Spleen (tissue), 11 donors: ENCODE measurements at regions not wholly inside any gene's neighbourhood (a gene's known extent, or its start where the extent isn't known, plus 50 kb on each side); places are given as distances from the start of the nearest gene placed in this dataset.

ENCODE experiments used
- DNase-seq: peaks from one replicate; pipeline ENCODE4 v3.0.0-alpha.2; 2020
- H3K27ac ChIP-seq, 8 donors: fragments of 200-600 bp; sonication (generic) in 7 of 8; 1 replicate in 4 of 8; 2 replicates in 4 of 8; pipeline versions ENCODE4 v1.5.0 to v1.8.0; 2016 to 2021; ENCODE audit warnings: inconsistent platforms in 4 of 8, mild to moderate bottlenecking in 4 of 8, moderate library complexity in 1 of 8
- H3K27me3 ChIP-seq, 7 donors: fragments of 200-600 bp; sonication (generic) in 6 of 7; replicated peaks in 1 of 7; 1 replicate in 4 of 7; 2 replicates in 3 of 7; pipeline versions ENCODE4 v1.5.0 to v1.8.0; 2016 to 2021; ENCODE audit warnings: inconsistent platforms in 3 of 7, mild to moderate bottlenecking in 1 of 7
- H3K36me3 ChIP-seq, 6 donors: fragments of 200-600 bp; sonication (generic) in 5 of 6; 1 replicate in 4 of 6; 2 replicates in 2 of 6; pipeline versions ENCODE4 v1.5.0 to v1.8.0; 2016 to 2021; ENCODE audit warnings: inconsistent platforms in 2 of 6
- H3K4me1 ChIP-seq, 6 donors: fragments of 200-600 bp; sonication (generic) in 5 of 6; 1 replicate in 3 of 6; 2 replicates in 3 of 6; pipeline versions ENCODE4 v1.5.0 to v1.8.0; 2016 to 2021; ENCODE audit warnings: inconsistent platforms in 3 of 6
- H3K4me3 ChIP-seq, 8 donors: fragments of 200-600 bp; sonication (generic) in 7 of 8; 1 replicate in 4 of 8; 2 replicates in 4 of 8; pipeline versions ENCODE4 v1.5.0 to v1.8.0; 2016 to 2021; ENCODE audit warnings: inconsistent platforms in 4 of 8, mild to moderate bottlenecking in 4 of 8, moderate library complexity in 2 of 8
- H3K9me3 ChIP-seq, 8 donors: fragments of 200-600 bp; sonication (generic) in 7 of 8; 1 replicate in 4 of 8; 2 replicates in 4 of 8; pipeline versions ENCODE4 v1.5.0 to v1.8.0; 2016 to 2021; ENCODE audit warnings: inconsistent platforms in 4 of 8
- CTCF ChIP-seq, 11 experiments: fragments of 200-600 bp in 7 of 11; fragments of 450-650 bp in 4 of 11; sonication (generic) in 4 of 11; IDR thresholded peaks in 8 of 11; conservative IDR thresholded peaks in 3 of 11; 1 replicate in 7 of 11; 2 replicates in 4 of 11; pipeline versions ENCODE4 v1.4.0 to v1.8.0; 2016 to 2021; ENCODE audit warnings: antibody characterized with exemption in 11 of 11, inconsistent platforms in 4 of 11, mild to moderate bottlenecking in 1 of 11
- POLR2A ChIP-seq, 3 donors: fragments of 450-650 bp; IDR thresholded peaks; one replicate each; pipeline ENCODE4 v1.5.1; 2017; ENCODE audit warnings: antibody characterized with exemption in 3 of 3, mild to moderate bottlenecking in 1 of 3
- POLR2AphosphoS5 ChIP-seq, 3 donors: sonication (generic); formaldehyde crosslinking; IDR thresholded peaks; one replicate each; pipeline ENCODE4 v1.5.1; 2017; ENCODE audit warnings: antibody characterized with exemption in 3 of 3
- WGBS, 5 donors: extraction: QIAGEN DNeasy Blood & Tissue Kit in 3 of 5; methylation state at CpG; one replicate each; pipeline versions ENCODE4 v1.1.5 to v1.1.7; 2013 to 2018; 5-methylcytosine and 5-hydroxymethylcytosine counted together
- intact Hi-C: fragments of 100-400 bp; cut with DNase I; formaldehyde crosslinking; loops from one replicate; pipeline ENCODE4 v1.15.0; 2023; ENCODE audit warnings: low total_unique reads
- donor health status: healthy with polysubstance abuse.
- donor health status: DM: no; HTN: no; CAD: no; lungs with moderate emphysema.
- donor health status: DM: no; HTN: no; CAD: no.
- donor health status: Bipolar disorder and iron deficiency.
- donor health status: healthy.
- donor health status: DM: no; HTN: no; CAD: no.
- donor health status: DM: yes; HTN: yes; CAD: no.

GRCh38 chr10:57628592-57629284, 639.0 kb downstream of the IPMK start:
- DNase-seq, result no peak
- Histone ChIP-seq H3K4me3 (no peak overlapping the region), H3K4me1 (no peaks in the 10 kb centered on the region), H3K9me3 (no peaks in the 10 kb centered on the region), H3K27ac (no peak overlapping the region), H3K27me3 (no peaks in the 10 kb centered on the region), H3K36me3 (no peaks in the 10 kb centered on the region)
- intact Hi-C loops, result no loop called here
- WGBS, 5 donors, result 28 to 39% (median 30%) methylated on average over 3 of the region's 3 CpGs
- no peak for TF ChIP-seq POLR2AphosphoS5 (IDR thresholded peaks at IDR 0.05)
- TF ChIP-seq CTCF (IDR thresholded peaks at IDR 0.05 in 8 of 11, conservative IDR thresholded peaks at IDR 0.05 in 3 of 11), result no peak
- no peak for TF ChIP-seq POLR2A (IDR thresholded peaks at IDR 0.05)

GRCh38 chr10:57627642-57628178, 640.0 kb downstream of the IPMK start:
- no peak for TF ChIP-seq POLR2A (IDR thresholded peaks at IDR 0.05)
- TF ChIP-seq CTCF (IDR thresholded peaks at IDR 0.05 in 8 of 11, conservative IDR thresholded peaks at IDR 0.05 in 3 of 11), result no peak
- no peak for TF ChIP-seq POLR2AphosphoS5 (IDR thresholded peaks at IDR 0.05)
- intact Hi-C loops, result no loop called here
- 49 to 58% (median 54%) methylated on average over 2 of the region's 2 CpGs for WGBS, 5 donors
- Histone ChIP-seq H3K9me3 (no peaks in the 10 kb centered on the region), H3K27me3 (no peaks in the 10 kb centered on the region), H3K4me1 (no peaks in the 10 kb centered on the region), H3K36me3 (no peaks in the 10 kb centered on the region), H3K4me3 (no peak overlapping the region), H3K27ac (no peak overlapping the region)
- no peak for DNase-seq

GRCh38 chr10:57624856-57625592, 642.7 kb downstream of the IPMK start:
- Histone ChIP-seq H3K4me3 (no peak overlapping the region), H3K4me1 (no peaks in the 10 kb centered on the region), H3K27ac (no peak overlapping the region), H3K9me3 (no peaks in the 10 kb centered on the region), H3K36me3 (no peaks in the 10 kb centered on the region), H3K27me3 (no peaks in the 10 kb centered on the region)
- DNase-seq, result no peak
- 66 to 71% (median 69%) methylated on average over 5 of the region's 5 CpGs for WGBS, 5 donors
- intact Hi-C loops, result no loop called here
- TF ChIP-seq POLR2AphosphoS5 (IDR thresholded peaks at IDR 0.05) (no peak), POLR2A (IDR thresholded peaks at IDR 0.05) (no peak), CTCF (IDR thresholded peaks at IDR 0.05 in 8 of 11, conservative IDR thresholded peaks at IDR 0.05 in 3 of 11) (no peak)

- 69 to 92% (median 86%) methylated on average over 1 of the region's 1 CpG for WGBS, 5 donors
- TF ChIP-seq CTCF (IDR thresholded peaks at IDR 0.05 in 8 of 11, conservative IDR thresholded peaks at IDR 0.05 in 3 of 11), result no peak
- no peak for TF ChIP-seq POLR2A (IDR thresholded peaks at IDR 0.05)
- TF ChIP-seq POLR2AphosphoS5 (IDR thresholded peaks at IDR 0.05), result no peak
- Histone ChIP-seq H3K36me3 (no peaks in the 10 kb centered on the region), H3K4me3 (no peak overlapping the region), H3K27ac (no peak overlapping the region), H3K27me3 (no peaks in the 10 kb centered on the region), H3K9me3 (no peaks in the 10 kb centered on the region), H3K4me1 (no peaks in the 10 kb centered on the region)
- DNase-seq, result no peak
- intact Hi-C loops, result no loop called here
Measured at GRCh38 chr10:57624066-57624465, 643.6 kb downstream of the IPMK start.
